Activated CD4-positive, alpha-beta T cell treated with anti-CD3 and anti-CD28 coated beads for 4 hours (primary cell): ENCODE measurements at regions not wholly inside any gene's neighbourhood (a gene's known extent, or its start where the extent isn't known, plus 50 kb on each side); places are given as distances from the start of the nearest gene placed in this dataset.
A peak's percentile ranks its signal among the peaks of the same experiment; 100 is the strongest.
"Not testable (repeated sequence)": the region's sequence is repeated elsewhere in the genome, so short reads cannot be mapped to it uniquely, and the experiment has no call there.

Experiments used
- DNase-seq, 2 donors: peaks; one replicate each; pipeline ENCODE4 v3.0.0-alpha.2; 2020

DNA sequence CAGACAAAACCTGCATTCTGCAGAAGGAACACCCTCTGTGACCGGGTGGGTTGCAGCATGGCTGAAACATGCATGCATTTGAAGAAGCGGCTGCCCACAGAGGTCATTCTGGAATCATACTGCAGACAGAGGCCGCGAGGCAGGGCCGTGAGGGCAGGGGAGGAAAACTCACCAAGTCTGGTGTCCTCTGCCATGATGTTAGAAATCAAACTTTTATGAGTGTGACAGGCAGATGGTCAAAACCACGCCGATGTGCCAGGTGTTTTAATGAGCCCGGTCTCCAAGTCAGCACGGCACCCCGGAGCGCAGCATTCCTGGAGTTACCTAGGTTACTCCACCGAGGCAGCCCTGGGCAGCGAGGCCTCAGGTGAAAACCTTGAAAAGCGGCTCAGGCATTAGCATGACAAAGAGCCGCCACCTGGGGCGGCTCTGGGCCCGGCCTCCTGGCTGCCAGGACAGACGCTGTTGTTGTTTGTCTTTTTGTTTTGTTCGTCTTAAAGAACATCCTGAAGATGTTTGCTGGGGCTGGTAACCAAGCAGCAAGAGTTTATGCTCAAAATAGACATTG is 255.6 kb downstream of the ERMARD start:
- DNase-seq, result no peak

DNA sequence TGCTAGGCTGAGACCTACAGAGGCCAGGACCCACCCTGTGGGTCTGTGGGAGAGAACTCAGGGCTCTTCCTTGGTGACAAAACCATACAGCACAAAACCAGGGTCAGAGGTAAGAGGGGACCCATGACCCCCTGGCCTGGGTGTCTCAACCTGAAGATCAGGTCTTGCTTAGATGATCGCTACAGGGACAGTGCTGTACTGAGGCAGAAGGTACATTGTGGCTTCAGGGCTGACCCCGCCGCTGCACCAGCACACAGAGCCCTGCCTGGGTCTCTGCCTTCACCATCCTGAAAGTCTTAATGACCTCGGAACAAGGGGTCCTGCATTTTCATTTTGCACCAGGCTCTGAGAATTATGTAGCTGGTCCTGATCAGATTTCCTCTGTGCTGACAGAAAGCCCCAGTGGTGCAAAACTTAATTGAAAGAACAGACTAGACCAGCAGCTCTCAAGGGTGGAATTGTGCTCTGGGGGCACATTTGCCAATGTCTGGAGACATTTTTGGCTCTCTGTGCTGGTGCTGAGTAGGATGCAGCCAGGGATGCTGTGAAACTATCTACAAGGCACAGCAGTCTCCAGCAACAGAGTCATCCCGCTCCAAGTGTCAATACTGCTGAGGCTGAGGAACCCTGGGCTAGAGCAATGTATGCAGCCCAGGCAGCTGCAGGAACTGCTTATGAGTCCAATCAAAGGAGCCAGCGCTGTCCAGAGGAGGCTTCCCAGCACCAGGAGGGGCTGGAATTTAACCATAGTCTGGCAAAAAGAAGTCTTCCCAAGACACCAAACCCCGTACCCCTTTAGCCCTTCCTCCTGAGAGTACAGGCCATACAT is 254.9 kb downstream of the ERMARD start:
- no peak for DNase-seq

DNA sequence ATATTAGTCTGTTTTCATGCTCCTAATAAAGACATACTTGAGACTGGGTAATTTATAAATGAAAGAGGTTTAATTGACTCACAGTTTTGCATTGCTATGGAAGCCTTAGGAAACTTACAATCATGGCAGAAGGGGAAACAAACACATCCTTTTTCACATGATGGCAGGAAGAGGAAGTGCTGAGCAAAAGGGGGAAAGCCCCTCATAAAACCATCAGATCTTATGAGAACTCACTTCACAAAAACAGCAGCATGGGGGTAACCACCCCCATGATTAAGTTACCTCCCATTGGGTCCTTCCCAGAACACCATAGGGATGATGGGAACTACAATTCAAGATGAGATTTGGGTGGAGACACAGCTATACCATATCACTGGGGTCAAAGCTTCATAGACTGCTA is 254.2 kb downstream of the ERMARD start:
- DNase-seq, result no peak

GRCh38 chr6:170004585-170005210 is 253.3 kb downstream of the ERMARD start:
- DNase-seq, result no peak

- no peak for DNase-seq
Measured at GRCh38 chr6:170003451-170004160, 252.2 kb downstream of the ERMARD start.

GRCh38 chr6:170003027-170003426 is 251.6 kb downstream of the ERMARD start:
- DNase-seq, result no peak

DNA sequence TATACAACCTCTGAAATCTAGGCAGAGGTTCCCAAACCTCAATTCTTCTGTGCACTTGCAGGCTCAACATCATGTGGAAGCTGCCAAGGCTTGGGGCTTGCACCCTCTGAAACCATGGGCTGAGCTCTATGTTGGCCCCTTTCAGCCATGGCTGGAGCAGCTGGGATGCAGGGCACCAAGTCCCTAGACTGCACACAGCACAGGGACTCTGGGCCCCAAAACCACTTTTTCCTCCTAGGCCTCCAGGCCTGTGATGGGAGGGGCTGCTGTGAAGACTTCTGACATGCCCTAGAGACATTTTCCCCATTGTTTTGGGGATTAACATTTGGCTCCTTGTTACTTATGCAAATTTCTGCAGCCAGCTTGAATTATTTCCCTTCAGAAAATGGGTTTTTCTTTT is 250.4 kb downstream of the ERMARD start:
- DNase-seq, result not testable (repeated sequence)

DNA sequence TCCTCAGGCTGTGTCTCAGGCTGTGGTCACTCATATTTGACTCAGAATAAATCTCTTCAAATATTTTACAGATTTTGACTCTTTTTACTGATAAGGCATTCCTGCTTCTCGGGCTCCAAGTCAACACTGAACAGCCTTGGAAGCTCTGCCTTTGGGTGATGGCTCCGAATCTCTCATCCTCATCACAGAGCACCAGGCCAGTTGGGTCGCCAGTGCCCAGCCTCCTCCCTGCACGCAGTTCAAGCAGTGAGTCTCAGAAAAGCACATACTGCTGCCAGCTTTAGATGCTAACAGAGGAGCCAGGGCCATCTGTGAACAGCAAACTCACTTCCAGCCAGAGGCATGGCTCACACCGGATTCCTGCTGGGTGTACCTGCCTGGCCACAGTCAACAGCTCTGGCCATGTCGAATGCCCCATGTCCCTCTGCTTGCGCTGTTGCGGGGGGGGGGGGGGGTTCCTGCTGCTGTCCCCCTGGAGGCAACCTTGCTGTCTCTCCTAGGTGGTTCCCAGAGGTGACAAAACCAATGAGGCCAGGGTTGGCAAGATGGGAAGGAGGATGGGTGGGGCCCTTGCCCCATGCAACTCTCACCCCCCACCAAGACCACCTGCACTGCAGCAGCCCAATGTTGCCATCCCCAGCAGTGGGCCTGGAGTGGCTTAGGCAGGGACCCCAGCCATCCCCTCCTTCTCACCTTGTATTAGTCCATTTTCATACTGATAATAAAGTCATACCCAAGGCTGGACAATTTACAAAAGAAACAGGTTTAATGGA is 248.8 kb downstream of the ERMARD start:
- DNase-seq, result no peak

- DNase-seq, result no peak
Measured at GRCh38 chr6:169999367-169999766, 247.9 kb downstream of the ERMARD start.

GRCh38 chr6:169998457-169998856 is 247.0 kb downstream of the ERMARD start:
- DNase-seq, result no peak

DNA sequence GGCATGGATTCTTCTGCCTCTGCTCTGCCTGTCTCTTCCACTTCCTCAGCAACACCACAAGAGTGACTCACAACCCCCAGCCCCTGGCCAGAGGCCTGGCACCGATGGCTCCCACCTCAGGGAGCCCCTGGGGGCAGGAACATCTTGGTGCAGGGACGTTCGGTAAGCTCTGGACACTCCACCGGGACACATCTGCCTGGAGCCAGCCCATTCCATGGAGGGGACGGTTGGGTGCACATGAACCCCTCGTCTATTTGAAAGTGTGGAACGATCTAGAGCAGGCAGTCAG is 246.5 kb downstream of the ERMARD start:
- DNase-seq, result no peak

DNA sequence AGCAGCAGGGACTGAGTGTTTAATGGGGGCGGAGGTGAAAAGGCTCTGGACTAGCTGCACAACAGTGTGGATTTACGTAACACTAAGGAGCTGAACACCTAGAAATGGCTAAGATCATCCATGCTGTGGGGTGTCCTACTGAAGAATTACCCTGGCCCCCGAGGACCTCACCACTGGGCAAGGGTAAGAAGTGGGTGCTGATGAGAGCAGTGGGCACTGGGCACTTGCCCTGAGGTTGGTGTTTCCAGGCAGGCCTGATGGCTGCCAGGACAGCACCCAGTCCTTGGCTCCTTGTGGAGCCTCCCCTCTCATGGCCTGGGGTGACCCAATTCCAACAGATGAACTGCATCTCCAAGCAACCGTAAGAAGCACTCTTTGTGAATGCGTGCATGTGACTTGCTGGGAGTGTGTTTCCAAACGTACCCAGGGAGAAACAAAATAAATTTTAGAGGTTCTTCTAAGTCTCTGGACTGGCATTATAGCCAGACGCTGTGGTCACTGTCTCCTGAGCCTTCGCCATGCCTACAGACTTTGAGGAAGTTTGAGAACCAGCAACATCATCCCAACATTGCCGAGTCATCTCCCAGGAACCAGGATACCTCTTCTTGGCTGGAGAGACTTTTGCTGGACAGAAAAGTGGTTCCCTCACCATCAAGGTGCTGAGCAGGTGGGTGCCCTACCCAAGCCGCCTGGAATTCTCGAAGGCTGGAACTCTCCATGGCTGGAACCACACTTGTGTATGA is 245.9 kb downstream of the ERMARD start:
- DNase-seq, result no peak

GRCh38 chr6:169996378-169997051 is 245.1 kb downstream of the ERMARD start:
- no peak for DNase-seq

GRCh38 chr6:169994739-169995138 is 243.3 kb downstream of the ERMARD start:
- DNase-seq, result no peak

GRCh38 chr6:169993861-169994481 is 242.5 kb downstream of the ERMARD start:
- DNase-seq, result no peak

- no peak for DNase-seq
Measured at GRCh38 chr6:169991913-169992312, 240.5 kb downstream of the ERMARD start.

- no peak for DNase-seq
Measured at GRCh38 chr6:169991031-169991390, 239.6 kb downstream of the ERMARD start.

DNA sequence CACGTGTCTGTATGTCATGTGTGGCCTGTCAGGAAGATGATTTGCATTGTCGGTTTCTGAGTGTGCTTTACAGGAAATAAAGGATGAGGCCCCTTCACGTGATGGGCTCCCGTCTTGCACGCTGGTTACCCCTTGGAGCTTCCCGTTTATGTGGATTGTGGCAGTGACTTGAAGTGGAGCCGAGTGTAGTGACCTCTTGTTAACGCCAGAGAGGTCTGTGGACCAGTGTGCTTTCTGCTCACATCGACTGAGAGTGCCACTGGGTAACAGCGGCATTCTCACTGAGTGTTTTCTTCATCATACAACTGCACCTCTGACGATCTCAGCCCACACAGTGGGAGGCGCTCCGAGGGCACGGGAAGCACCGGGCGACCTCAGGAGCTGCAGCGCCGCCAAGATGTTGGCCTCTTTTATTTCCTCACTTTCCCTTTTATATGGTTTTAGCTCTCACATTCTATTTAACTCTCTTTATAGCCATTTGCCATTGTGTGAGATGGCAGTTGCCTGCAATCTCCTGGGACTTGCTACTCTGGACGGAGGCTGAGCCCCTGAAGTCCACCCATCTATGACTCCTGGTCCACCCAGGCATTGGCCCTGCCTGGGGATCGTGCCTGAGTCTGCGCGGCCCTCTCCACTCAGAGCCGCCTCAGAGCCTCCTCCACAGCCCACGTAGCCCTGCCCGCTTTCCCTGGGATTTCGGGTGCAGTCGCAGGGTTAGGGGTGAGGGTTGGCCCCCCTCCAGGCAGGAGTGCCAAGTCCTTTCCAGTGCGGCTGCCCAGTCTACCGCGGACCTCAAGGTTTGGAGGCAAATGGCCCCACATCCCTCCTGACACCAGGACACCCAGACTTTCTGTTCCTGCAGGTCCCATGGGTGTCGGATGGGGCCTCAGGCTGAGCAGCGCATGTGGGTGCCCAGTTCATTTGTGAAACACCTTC is 238.9 kb downstream of the ERMARD start:
- DNase-seq, result peak; percentile 15 to 28

DNA sequence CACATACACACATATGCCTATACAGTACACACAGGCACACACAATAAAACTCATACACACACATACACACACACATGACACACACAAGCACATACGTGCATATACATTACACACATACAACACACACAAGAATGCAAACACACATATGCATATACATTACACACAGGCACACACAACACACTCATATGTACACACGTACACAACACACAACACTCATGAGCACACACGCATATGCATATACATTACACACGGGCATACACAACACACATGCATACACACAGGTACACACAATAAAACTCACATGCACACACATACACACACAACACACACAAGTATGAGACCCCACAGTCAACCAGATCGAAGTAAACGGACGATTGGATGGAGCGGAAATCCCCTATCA is 238.2 kb downstream of the ERMARD start:
- DNase-seq, result no peak
